ENCODE measurements at regions not wholly inside any gene's neighbourhood (a gene's known extent, or its start where the extent isn't known, plus 50 kb on each side); places are given as distances from the start of the nearest gene placed in this dataset.
"Not testable (repeated sequence)": the region's sequence is repeated elsewhere in the genome, so short reads cannot be mapped to it uniquely, and the experiment has no call there.

DNA sequence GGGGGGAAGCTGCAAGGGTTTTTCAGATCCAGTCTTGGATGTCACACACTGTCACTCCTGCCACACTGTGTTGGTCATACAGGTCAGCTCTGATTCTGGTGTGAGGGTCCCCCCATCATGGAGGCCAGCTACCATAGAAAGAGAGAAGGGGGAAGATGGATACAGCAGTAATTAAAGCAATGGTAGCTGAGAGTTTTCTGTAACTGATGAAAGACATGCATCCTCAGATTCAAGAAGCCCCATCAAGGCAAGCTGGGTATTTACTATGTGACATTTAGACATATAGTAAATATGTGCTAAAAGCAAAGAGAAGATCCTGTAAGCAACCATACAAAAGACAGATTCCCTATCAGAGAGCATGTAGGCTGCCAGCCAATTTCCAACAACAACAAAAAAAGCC, 110.9 kb upstream of the COL5A1 start:
- TF ChIP-seq, protein P1, sequence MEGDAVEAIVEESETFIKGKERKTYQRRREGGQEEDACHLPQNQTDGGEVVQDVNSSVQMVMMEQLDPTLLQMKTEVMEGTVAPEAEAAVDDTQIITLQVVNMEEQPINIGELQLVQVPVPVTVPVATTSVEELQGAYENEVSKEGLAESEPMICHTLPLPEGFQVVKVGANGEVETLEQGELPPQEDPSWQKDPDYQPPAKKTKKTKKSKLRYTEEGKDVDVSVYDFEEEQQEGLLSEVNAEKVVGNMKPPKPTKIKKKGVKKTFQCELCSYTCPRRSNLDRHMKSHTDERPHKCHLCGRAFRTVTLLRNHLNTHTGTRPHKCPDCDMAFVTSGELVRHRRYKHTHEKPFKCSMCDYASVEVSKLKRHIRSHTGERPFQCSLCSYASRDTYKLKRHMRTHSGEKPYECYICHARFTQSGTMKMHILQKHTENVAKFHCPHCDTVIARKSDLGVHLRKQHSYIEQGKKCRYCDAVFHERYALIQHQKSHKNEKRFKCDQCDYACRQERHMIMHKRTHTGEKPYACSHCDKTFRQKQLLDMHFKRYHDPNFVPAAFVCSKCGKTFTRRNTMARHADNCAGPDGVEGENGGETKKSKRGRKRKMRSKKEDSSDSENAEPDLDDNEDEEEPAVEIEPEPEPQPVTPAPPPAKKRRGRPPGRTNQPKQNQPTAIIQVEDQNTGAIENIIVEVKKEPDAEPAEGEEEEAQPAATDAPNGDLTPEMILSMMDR (IDR thresholded peaks at IDR 0.05; ENCODE audit: low read depth, low read length, missing control alignments) = no peak
- DNase-seq (ENCODE audit: low read depth) = no peak
- H3K4me3 ChIP-seq (ENCODE audit: low read depth, low read length) = no peak overlapping the region
- in situ Hi-C loops (cut with HindIII; ENCODE audit: low sequenced_read_pairs) = no loop called here

DNA sequence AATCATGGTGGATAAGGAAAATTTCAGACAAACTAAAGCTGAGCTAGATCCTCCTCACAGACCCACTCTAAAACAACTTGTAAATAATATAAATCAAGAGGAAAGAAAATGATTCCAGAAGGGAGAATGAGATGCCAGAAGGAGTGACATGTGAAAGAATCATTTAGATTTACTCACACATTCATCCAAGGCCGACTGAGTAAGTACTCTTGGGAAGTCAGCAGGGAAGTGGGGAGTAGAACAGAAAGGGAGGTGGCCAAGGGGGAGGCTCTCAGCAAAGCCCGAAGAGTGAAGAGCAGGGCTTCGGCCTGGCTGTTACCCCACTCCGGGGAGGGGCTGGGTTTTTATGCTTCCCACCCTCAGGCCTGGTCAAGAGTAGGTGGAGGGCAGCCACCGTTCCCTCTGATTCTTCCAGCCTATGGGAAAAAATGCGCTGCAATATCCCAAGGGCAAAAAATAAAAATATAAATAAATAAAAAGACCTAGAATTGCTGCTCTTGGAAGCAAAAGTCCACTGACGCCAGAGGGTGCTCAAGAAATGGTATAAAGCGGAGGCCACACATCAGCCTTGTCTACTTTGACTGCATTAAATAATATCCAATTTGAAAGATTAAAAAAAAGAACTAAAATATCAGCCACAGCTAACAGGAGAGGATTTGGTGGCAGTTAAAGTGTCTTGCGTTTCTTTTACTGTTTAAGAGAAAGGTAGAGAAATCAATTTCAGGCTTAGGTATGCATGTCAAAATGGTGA, 110.2 kb upstream of the COL5A1 start:
- DNase-seq (ENCODE audit: low read depth) = no peak
- TF ChIP-seq, protein P1 (IDR thresholded peaks at IDR 0.05; ENCODE audit: low read depth, low read length, missing control alignments) = no peak
- in situ Hi-C loops (cut with HindIII; ENCODE audit: low sequenced_read_pairs) = no loop called here
- no peak overlapping the region for H3K4me3 ChIP-seq (ENCODE audit: low read depth, low read length)

DNA sequence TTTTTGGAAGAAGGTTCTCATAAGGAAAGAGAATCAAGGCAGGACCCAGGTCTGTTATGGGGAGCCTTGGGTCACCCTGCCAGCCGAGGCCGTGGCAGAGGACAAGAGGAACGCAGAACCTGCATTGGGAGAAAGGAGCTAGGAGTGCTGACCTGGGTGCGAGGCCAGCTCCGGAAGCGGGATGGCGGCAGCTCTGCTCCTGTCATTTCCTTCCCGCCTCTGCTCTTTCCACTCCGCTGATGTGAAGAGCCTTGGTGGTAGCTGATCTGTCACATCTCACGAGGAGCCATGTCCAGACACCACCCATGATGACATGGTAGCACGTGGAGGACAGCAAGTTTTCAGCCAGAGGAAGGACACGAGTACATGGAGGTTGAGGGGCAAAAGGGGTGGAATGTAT, 109.5 kb upstream of the COL5A1 start:
- TF ChIP-seq, protein P1 (IDR thresholded peaks at IDR 0.05; ENCODE audit: low read depth, low read length, missing control alignments) = no peak
- in situ Hi-C loops (cut with HindIII; ENCODE audit: low sequenced_read_pairs) = no loop called here
- DNase-seq (ENCODE audit: low read depth) = no peak
- no peak overlapping the region for H3K4me3 ChIP-seq (ENCODE audit: low read depth, low read length)

DNA sequence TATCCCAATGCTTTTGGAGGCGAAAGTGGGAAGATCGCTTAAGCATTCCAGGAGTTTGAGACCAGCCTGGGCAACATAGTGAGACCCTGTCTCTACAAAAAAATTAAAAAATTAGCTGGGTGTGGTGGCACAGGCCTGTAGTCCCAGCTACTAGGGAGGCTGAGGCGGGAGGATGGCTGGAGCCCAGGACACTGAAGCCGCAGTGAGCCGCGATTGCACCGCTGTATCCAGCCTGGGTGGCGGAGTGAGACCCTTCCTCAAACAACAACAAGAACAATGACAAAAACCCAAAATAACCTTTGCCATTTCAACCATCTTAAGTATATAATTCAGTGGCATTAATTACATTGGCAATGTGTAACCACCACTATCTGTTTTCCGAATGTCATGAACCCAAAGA, 108.9 kb upstream of the COL5A1 start:
- in situ Hi-C loops (cut with HindIII; ENCODE audit: low sequenced_read_pairs); H3K4me3 ChIP-seq (ENCODE audit: low read depth, low read length); DNase-seq (ENCODE audit: low read depth): not testable (repeated sequence)

DNA sequence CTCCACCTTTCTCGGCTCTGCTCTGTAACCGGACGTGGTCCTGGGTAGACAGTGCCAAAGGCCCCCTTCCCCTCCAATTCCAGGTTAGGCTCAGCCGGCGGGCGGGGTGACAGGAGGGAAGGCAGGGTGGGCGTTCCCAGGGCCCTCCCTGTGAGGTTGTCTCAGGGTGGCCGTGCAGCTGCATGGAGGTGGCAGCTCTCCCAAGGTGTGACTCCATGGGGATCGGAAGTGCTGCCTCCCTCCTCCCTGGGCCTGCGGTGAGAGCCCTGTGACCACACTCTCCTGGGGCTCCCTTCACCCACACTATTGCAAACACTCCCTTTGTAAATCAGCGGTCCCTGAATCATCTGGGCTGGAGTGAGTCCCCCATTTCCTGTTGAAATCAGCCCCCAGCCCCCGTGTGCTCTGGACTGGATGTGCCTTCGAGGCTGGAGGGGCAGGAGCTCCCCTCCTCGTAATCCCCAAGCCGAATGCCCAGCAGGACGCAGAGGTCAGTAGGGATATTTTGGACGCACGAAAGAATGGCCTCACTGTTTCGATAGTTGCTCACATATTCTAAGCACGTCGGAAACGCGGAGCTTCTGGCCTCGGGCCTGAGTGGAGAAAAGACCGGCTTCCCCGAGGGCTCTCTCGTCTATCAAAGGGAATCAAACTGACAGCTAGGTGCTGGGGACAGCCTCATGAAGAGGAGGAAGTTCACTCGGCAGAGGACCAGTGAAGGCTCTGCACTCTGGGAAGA, 107.6 kb upstream of the COL5A1 start:
- no peak for DNase-seq (ENCODE audit: low read depth)
- no peak overlapping the region for H3K4me3 ChIP-seq (ENCODE audit: low read depth, low read length)
- in situ Hi-C loops (cut with HindIII; ENCODE audit: low sequenced_read_pairs) = no loop called here
- TF ChIP-seq, protein P1 (IDR thresholded peaks at IDR 0.05; ENCODE audit: low read depth, low read length, missing control alignments) = no peak

DNA sequence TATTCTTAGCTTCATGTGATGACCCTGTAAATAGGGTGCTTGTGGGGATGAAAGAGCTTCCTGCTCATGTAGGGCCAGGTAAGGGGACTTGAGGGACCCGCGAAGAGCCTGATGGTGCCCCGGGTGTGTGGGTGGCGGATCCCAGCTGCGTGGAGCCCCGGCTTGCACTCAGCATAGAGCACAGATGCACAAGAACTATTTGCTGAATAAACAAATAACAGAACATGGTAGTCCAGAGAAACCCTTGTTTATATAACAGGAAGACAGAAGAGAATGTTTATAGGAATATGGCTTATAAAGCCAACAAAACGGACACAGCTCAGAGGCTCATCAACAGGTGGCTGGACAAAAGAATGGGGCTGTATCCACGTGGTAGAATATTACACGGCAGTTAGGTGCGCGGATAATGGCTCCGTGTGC, 106.9 kb upstream of the COL5A1 start:
- TF ChIP-seq, protein P1 (IDR thresholded peaks at IDR 0.05; ENCODE audit: low read depth, low read length, missing control alignments) = no peak
- no peak for DNase-seq (ENCODE audit: low read depth)
- H3K4me3 ChIP-seq (ENCODE audit: low read depth, low read length) = no peak overlapping the region
- in situ Hi-C loops (cut with HindIII; ENCODE audit: low sequenced_read_pairs) = no loop called here

DNA sequence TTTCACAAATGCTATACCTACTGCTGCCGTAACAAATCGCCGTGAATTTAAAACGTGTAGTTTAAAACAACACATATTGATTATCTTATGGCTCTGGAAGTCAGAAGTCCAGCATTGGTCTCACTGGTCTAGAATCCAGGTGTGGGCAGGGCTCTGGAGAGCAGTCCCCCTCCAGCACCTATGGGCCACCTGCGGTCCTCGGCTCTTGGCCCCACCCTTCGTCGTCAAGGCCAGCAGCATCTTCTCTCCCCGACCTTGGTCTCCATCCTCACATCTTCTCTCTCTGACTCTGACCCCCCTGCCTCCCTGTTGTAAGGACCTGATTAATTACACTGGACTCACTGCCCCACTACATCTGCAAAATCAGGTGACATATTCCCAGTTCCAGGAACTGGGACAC, 106.4 kb upstream of the COL5A1 start:
- TF ChIP-seq, protein P1 (IDR thresholded peaks at IDR 0.05; ENCODE audit: low read depth, low read length, missing control alignments) = no peak
- in situ Hi-C loops (cut with HindIII; ENCODE audit: low sequenced_read_pairs) = no loop called here
- no peak for DNase-seq (ENCODE audit: low read depth)
- H3K4me3 ChIP-seq (ENCODE audit: low read depth, low read length) = no peak overlapping the region

All from astrocyte of the cerebellum (primary cell).